Panc1 (cell line): ENCODE measurements at regions not wholly inside any gene's neighbourhood (a gene's known extent, or its start where the extent isn't known, plus 50 kb on each side); places are given as distances from the start of the nearest gene placed in this dataset.

Experiments
- ATAC-seq: fragments of 200-7000 bp; cut with Tn5 transposase; 2 replicates; pipeline ENCODE4 v1.9.1; 2020; ENCODE audit warnings: mild to moderate bottlenecking, moderate library complexity
- BruUV-seq: library from RNA; stranded (reverse); fragments of 400-500 nt; replicated peaks from 2 replicates; lab custom pipeline; 2021; lab: Mats Ljungman, UMichigan
- CTCF ChIA-PET: fragments of 300-600 bp; sonication (Branson Sonifier 250); formaldehyde crosslinking; loops from one replicate; lab custom pipeline; 2022; ENCODE audit warnings: antibody characterized with exemption; lab: Charles Lee
- POLR2A ChIA-PET: fragments of 300-600 bp; sonication (Branson Sonifier 250); formaldehyde crosslinking; loops from one replicate; lab custom pipeline; 2022; ENCODE audit warnings: antibody characterized with exemption; lab: Charles Lee
- DNase-seq: peaks from one replicate; pipeline ENCODE4 v3.0.0-alpha.2; 2010; ENCODE audit warnings: low read depth, low spot score
- H3K27ac ChIP-seq: 2 replicates; pipeline ENCODE4 v1.5.1; 2011; ENCODE audit warnings: mild to moderate bottlenecking, low read length, inconsistent platforms
- H3K27me3 ChIP-seq: fragments of 200-500 bp; sonication (Bioruptor generic); 2 replicates; pipeline ENCODE4 v1.6.0; 2014; ENCODE audit warnings: low read length, inconsistent platforms; ENCODE audit not compliant: control insufficient read depth, insufficient read depth
- H3K36me3 ChIP-seq: fragments of 200-500 bp; sonication (Bioruptor generic); 2 replicates; pipeline ENCODE4 v1.5.1; 2014; ENCODE audit warnings: inconsistent platforms, mild to moderate bottlenecking, low read length, moderate library complexity; ENCODE audit not compliant: control insufficient read depth, insufficient read depth
- H3K4me1 ChIP-seq: 2 replicates; pipeline ENCODE4 v1.5.1; 2011; ENCODE audit warnings: inconsistent platforms, mild to moderate bottlenecking, low read length, moderate library complexity; ENCODE audit not compliant: control insufficient read depth, insufficient read depth
- H3K4me3 ChIP-seq, 2 experiments: 2 replicates each; pipeline ENCODE4 v1.5.1; 2011 to 2012; ENCODE audit warnings: low read depth in 2 of 2, low read length in 2 of 2, mild to moderate bottlenecking in 2 of 2, inconsistent platforms in 1 of 2, moderate library complexity in 1 of 2
- H3K9me3 ChIP-seq: fragments of 200-500 bp; sonication (Bioruptor generic); 2 replicates; pipeline ENCODE4 v1.5.1; 2014; ENCODE audit warnings: low read depth, mild to moderate bottlenecking, inconsistent platforms, low read length, moderate library complexity; ENCODE audit not compliant: control insufficient read depth, insufficient read depth
- POLR2AphosphoS5 ChIP-seq: IDR thresholded peaks from 2 replicates; pipeline ENCODE4 v1.6.1; 2012; ENCODE audit warnings: mild to moderate bottlenecking, low read depth, low read length, moderate library complexity
- SIN3A ChIP-seq: IDR thresholded peaks from 2 replicates; pipeline ENCODE4 v1.6.1; 2012; ENCODE audit warnings: low read depth, mild to moderate bottlenecking, low read length, moderate library complexity, borderline replicate concordance; ENCODE audit not compliant: insufficient read depth
- TCF7L2 ChIP-seq: IDR thresholded peaks from 2 replicates; pipeline ENCODE4 v1.6.1; 2011; ENCODE audit warnings: mild to moderate bottlenecking, low read depth, low read length, inconsistent platforms
- in situ Hi-C: cut with HindIII; loops from 2 replicates; pipeline ENCODE4 v1.10.0; 2016; ENCODE audit warnings: low sequenced_read_pairs, low pct_unique_long_range_greater_than_20kb
- intact Hi-C: fragments of 100-400 bp; cut with micrococcal nuclease; formaldehyde crosslinking; loops from one replicate; pipeline ENCODE4 v1.10.0; 2022; ENCODE audit not compliant: unreplicated experiment
- TF ChIP-seq, protein P1 (sequence below), 2 experiments: IDR thresholded peaks; 2 replicates each; pipeline ENCODE4 v1.6.1; 2011 to 2012; ENCODE audit warnings: low read depth in 2 of 2, control low read depth in 1 of 2, low read length in 1 of 2, mild to moderate bottlenecking in 1 of 2, moderate library complexity in 1 of 2; ENCODE audit not compliant: insufficient read depth in 1 of 2
- TF ChIP-seq, protein P2 (sequence below): fragments of 450-650 bp; IDR thresholded peaks from 2 replicates; pipeline ENCODE4 v1.5.1; 2017; ENCODE audit warnings: mild to moderate bottlenecking

DNA sequence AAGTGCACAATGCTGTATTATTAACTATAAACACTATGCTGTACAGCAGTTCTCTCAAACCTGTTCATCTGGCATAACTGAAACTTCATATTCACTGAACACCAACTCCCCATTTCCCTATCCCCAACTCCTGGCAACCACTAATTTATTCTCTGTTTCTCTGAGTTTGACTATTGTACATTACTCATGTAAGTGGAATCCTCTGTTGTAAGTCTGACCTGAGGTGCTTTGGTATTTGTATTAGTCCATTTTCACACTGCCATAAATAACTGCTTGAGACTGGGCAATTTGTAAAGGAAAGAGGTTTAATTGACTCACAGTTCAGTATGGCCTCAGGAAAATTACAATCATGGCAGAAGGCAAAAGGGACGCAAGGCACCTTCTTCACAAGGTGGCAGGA lies 266.3 kb downstream of the PPP1R3A start:
- no peak overlapping the region for H3K27ac ChIP-seq
- no peaks in the 10 kb centered on the region for H3K9me3 ChIP-seq
- intact Hi-C loops = no loop called here
- ChIA-PET CTCF (no interaction called here), POLR2A (interaction anchor here (0.6 kb wide), 1 partner anchor 160 kb away, joined by 3 read pairs; no protein-coding TSS in a partner anchor)
- H3K4me3 ChIP-seq = no peak overlapping the region
- TF ChIP-seq SIN3A (no peak), POLR2AphosphoS5 (no peak), TCF7L2 (no peak)
- TF ChIP-seq, protein P1, sequence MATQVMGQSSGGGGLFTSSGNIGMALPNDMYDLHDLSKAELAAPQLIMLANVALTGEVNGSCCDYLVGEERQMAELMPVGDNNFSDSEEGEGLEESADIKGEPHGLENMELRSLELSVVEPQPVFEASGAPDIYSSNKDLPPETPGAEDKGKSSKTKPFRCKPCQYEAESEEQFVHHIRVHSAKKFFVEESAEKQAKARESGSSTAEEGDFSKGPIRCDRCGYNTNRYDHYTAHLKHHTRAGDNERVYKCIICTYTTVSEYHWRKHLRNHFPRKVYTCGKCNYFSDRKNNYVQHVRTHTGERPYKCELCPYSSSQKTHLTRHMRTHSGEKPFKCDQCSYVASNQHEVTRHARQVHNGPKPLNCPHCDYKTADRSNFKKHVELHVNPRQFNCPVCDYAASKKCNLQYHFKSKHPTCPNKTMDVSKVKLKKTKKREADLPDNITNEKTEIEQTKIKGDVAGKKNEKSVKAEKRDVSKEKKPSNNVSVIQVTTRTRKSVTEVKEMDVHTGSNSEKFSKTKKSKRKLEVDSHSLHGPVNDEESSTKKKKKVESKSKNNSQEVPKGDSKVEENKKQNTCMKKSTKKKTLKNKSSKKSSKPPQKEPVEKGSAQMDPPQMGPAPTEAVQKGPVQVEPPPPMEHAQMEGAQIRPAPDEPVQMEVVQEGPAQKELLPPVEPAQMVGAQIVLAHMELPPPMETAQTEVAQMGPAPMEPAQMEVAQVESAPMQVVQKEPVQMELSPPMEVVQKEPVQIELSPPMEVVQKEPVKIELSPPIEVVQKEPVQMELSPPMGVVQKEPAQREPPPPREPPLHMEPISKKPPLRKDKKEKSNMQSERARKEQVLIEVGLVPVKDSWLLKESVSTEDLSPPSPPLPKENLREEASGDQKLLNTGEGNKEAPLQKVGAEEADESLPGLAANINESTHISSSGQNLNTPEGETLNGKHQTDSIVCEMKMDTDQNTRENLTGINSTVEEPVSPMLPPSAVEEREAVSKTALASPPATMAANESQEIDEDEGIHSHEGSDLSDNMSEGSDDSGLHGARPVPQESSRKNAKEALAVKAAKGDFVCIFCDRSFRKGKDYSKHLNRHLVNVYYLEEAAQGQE (IDR thresholded peaks at IDR 0.05; ENCODE audit: insufficient read depth in 1 of 2, low read depth in 2 of 2, low read length in 1 of 2) = no peak
- TF ChIP-seq, protein P2, sequence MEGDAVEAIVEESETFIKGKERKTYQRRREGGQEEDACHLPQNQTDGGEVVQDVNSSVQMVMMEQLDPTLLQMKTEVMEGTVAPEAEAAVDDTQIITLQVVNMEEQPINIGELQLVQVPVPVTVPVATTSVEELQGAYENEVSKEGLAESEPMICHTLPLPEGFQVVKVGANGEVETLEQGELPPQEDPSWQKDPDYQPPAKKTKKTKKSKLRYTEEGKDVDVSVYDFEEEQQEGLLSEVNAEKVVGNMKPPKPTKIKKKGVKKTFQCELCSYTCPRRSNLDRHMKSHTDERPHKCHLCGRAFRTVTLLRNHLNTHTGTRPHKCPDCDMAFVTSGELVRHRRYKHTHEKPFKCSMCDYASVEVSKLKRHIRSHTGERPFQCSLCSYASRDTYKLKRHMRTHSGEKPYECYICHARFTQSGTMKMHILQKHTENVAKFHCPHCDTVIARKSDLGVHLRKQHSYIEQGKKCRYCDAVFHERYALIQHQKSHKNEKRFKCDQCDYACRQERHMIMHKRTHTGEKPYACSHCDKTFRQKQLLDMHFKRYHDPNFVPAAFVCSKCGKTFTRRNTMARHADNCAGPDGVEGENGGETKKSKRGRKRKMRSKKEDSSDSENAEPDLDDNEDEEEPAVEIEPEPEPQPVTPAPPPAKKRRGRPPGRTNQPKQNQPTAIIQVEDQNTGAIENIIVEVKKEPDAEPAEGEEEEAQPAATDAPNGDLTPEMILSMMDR = no peak
- ATAC-seq = no peak
- H3K27me3 ChIP-seq = no peaks in the 10 kb centered on the region
- DNase-seq = no peak
- in situ Hi-C loops = no loop called here
- H3K36me3 ChIP-seq = no peaks in the 10 kb centered on the region
- no peaks in the 10 kb centered on the region for H3K4me1 ChIP-seq
- no TSS peak for BruUV-seq

DNA sequence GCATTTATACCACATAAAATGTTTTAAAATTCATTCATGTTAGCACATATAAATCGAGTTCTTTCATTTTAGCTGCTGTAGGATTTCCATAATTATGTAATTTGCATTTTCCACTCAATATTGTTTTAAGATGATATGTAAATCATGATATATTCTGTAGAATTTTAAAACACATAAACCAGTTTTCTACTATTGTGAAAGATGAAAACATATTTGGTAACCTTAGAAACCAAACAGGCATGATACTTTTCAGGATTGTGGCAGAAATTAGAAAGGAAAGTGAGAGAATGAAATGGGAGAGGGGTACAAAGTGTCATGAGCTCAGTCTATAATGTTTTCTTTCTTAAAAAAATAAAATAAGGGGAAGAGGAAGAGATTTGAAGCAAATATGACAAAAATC lies 269.3 kb downstream of the PPP1R3A start:
- DNase-seq = no peak
- POLR2A ChIA-PET = no interaction called here
- H3K36me3 ChIP-seq = no peaks in the 10 kb centered on the region
- H3K27me3 ChIP-seq = no peaks in the 10 kb centered on the region
- ATAC-seq = no peak
- H3K27ac ChIP-seq = no peak overlapping the region
- BruUV-seq = no TSS peak
- in situ Hi-C loops = no loop called here
- no peaks in the 10 kb centered on the region for H3K4me1 ChIP-seq
- CTCF ChIA-PET = no interaction called here
- no peak for TF ChIP-seq SIN3A
- TF ChIP-seq, protein P1 (IDR thresholded peaks at IDR 0.05; ENCODE audit: insufficient read depth in 1 of 2, low read depth in 2 of 2, low read length in 1 of 2) = no peak
- TF ChIP-seq, protein P2 = no peak
- TF ChIP-seq POLR2AphosphoS5 = no peak
- no peak for TF ChIP-seq TCF7L2
- intact Hi-C loops = no loop called here
- H3K4me3 ChIP-seq = no peak overlapping the region
- no peaks in the 10 kb centered on the region for H3K9me3 ChIP-seq
